ENCODE measurements at regions not wholly inside any gene's neighbourhood (a gene's known extent, or its start where the extent isn't known, plus 50 kb on each side); places are given as distances from the start of the nearest gene placed in this dataset.

DNA sequence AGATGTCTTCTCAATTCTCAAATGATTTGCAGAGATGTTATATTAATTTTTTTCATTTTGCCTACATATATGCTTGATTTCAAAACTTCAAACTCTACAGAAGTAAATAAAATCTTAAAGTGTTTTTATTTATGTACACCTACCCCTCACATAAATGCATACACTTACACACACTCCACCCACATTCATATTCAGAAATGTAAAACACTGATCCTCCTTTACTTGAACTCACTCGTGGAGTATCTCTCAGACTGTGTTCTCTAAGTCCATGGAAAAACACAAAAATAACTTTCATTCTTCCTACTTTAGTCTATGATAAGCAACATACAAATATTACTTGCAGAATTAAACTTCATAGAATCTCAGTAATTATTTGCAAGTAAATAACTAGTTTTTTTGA lies 209.1 kb upstream of the RBMS1 start:
- TF ChIP-seq CTCF (IDR thresholded peaks at IDR 0.05) (no peak), POLR2A (IDR thresholded peaks at IDR 0.05) (no peak)
